GM12864 (cell line): ENCODE measurements at regions not wholly inside any gene's neighbourhood (a gene's known extent, or its start where the extent isn't known, plus 50 kb on each side); places are given as distances from the start of the nearest gene placed in this dataset.
A peak's percentile ranks its signal among the peaks of the same experiment; 100 is the strongest.

Source experiments
- DNase-seq: peaks from one replicate; pipeline ENCODE4 v3.0.0-alpha.2; 2011; ENCODE audit warnings: low read depth
- H3K4me3 ChIP-seq: 2 replicates; pipeline ENCODE4 v1.5.1; 2011; ENCODE audit warnings: mild to moderate bottlenecking, low read depth, low read length, control low read depth
- TF ChIP-seq, protein P1 (sequence below): IDR thresholded peaks from 2 replicates; pipeline ENCODE4 v1.5.1; 2011; ENCODE audit warnings: low read depth, mild to moderate bottlenecking, moderate library complexity, low read length, control low read depth, inconsistent platforms; ENCODE audit errors: missing control alignments

DNA sequence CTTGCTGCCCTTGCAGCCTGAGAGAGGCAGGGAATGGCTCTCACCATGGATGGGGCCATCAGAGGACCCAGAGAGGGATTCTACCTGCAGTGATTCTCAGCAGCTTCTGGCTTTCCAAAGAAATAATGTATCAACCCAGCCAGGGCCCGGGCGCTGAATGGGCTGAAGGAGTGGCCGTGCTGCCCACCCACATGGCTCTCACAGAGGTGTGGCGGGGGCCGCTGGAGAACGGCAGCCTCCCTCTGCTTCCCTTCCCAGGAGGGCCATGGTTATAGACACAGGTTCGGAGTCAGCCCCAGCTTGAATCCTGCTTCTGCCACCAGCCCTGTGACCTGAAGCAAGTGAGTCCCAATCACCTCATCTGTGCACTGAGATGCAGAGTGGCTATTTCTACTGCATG lies 82.7 kb downstream of the THAP12 start:
- TF ChIP-seq, protein P1, sequence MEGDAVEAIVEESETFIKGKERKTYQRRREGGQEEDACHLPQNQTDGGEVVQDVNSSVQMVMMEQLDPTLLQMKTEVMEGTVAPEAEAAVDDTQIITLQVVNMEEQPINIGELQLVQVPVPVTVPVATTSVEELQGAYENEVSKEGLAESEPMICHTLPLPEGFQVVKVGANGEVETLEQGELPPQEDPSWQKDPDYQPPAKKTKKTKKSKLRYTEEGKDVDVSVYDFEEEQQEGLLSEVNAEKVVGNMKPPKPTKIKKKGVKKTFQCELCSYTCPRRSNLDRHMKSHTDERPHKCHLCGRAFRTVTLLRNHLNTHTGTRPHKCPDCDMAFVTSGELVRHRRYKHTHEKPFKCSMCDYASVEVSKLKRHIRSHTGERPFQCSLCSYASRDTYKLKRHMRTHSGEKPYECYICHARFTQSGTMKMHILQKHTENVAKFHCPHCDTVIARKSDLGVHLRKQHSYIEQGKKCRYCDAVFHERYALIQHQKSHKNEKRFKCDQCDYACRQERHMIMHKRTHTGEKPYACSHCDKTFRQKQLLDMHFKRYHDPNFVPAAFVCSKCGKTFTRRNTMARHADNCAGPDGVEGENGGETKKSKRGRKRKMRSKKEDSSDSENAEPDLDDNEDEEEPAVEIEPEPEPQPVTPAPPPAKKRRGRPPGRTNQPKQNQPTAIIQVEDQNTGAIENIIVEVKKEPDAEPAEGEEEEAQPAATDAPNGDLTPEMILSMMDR, result no peak
- no peak overlapping the region for H3K4me3 ChIP-seq
- no peak for DNase-seq

DNA sequence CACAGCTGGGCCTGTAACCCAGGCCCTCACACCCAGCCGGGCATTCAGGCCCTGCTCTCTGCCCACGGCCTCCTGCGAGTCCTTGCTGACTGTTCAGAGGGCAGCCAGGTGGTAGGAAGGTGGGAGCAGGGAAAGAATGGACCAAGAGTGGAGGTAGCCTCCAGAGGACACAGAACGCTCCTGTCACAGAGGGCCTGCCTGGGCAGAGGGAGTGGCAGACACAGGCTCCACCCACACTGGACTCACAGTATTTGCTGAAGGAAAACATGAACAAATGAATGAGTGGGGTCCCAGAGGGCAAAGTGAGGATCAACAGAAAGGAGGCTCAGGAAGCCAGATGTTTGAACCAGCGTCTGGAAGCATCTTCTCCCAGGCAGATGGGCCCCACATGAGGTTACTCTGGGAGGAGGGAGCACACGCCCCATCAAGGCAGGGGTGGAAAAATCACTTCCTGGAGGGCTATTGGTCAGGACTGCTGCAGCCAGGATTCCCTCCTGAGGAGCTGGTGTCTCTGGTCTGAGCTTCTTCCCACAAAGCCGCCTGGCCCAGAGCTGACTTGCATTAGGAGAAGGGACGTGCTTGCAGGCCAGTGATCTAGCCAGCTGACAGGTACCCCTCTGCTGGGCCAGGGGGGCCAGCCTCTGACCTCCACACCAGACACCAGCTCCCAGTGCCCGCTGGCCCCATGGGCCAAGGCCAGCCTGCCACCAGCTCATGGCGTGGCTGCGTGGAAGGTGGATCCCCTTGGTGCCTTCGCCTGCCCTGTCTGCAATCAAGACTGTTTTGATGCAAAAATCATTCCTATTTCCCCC lies 84.0 kb downstream of the THAP12 start:
- no peak for DNase-seq
- TF ChIP-seq, protein P1, result no peak
- no peak overlapping the region for H3K4me3 ChIP-seq

DNA sequence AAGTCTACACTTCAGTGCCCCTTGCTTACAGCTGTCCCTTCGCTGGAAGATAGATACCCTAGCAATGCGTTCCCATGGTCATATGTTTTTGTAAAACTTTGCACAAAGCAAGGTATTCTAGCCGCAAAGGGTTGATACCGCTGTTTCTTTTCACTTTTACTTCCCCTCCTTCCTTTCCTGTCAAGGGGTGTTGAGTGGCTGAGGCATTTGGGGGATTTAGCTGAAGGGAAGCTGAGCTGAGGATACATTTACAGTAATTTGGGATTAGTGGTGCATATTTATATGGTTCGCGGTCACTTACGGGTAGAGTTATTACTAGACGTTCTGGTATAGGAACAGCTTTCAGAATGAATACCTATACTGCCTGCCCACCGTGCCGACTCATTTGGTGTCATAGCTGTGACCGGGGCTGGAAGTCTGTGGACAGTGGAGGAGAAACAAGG lies 86.9 kb upstream of the WNT11 start:
- DNase-seq, result peak; percentile 42
- no peak overlapping the region for H3K4me3 ChIP-seq
- TF ChIP-seq, protein P1, result no peak

DNA sequence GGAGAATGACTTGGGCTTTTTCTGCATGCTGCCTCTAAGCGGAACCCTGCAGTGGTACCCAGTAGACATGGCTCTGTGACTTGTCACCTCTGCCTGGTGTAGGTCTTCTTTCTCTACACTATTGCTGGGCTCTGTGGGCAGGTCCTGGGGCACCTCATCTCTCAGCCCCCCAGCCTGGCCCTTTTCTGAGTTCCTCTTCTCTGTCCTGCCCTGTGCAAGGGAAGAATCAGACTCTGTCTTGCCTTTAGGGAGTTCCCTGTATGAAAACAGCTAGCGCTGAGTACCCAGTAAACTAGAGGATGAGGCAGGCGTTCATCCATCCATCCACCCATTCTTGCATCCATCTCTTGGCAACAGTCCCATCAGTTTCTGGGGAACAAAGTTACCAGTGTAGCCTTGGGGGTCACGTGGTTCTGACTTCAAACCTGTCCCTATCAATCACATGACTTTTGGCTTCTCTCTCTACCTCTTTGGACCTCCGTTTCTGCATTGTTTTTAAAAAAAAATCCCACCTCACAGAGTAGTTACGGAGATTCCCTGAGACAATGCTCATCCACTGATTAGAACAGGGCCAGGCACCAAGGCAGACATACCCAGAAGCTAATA lies 86.4 kb upstream of the WNT11 start:
- H3K4me3 ChIP-seq, result no peak overlapping the region
- TF ChIP-seq, protein P1, result no peak
- no peak for DNase-seq

DNA sequence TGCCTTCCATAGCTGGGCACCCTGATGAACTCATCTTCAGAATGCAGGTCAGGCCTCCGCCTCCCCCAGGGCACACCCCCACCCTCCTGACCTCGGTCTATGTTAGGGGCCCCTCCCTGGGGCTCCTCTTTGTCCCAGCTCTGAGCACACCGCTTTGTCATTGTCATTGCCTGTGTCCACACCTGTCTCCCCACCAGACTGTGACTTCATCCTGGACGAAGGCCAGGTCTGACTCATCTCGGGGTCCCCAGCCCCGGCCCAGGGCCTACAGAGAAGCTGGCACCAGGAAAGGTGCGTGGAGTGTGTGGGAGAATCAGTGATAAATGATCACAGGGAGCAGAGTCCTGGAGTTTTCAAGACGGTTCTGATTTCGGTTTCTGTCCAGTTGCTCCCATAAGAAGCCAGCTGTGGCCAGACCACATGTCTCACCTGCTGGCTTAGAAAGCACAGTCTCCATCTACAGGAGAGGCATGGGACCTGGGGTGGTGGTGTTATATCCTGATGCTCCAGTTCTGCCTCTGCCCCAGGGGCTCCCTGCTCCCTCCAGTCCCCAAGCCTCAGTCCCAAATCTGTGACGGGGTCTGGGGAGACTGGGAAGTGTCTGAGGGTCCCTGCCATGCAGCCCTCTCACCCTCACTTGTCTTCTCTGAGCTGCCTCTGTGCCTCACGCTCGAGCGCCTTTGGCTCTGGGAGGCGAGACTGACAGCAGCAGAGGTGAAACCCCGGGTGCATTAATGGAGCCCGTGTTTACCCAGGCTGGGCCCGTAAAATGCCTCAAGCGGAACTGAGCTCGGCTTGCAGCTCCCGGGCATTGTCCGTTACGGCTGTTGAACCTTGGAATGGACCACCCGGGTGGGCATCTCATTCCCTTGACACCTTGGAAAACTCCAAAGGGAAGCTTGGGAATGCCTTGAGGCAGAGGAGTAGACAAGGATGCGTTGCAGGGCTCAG lies 85.5 kb upstream of the WNT11 start:
- DNase-seq, result no peak
- TF ChIP-seq, protein P1, result no peak
- no peak overlapping the region for H3K4me3 ChIP-seq

DNA sequence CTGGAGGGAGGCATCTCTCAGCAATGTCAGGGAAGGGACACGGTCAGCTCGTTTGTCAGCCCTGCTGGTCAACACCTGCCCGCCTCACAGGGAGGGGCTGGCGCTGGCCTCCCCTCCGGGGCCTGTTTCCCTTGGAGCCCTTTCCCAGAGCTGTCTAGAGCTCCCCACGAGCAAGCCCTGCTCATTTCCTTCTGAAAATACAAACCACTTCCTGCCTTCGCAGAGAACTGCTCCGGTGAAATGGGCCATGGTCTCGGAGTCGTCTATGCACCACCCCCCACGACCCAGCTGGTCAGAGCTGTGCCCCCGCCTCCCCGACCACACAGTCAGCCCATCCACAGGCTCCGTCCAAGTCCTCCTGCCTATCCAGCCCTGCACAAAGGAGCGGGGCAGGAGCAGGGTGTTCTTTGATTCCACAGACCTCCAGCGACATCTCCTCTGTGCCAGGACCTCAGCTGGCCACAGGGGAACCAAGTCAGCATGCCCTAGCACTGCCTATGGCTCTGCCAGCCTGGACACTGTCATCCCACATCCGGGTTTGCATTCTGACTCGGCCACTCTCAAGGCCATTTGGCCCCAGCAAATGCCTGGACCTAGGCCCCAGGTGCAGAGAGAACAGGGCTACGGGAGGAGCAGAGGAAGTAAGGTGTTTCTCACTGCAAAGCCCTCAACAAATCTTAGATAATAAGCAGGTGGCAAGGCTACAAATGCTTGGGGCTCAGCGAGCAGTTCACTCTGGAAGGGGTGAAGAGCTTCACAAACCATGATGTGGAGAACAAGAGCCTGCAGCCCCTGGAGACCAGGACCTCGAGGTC lies 82.1 kb upstream of the WNT11 start:
- H3K4me3 ChIP-seq, result no peak overlapping the region
- no peak for DNase-seq
- TF ChIP-seq, protein P1, result no peak
